Neural cell (in vitro differentiated cells): ENCODE measurements at regions not wholly inside any gene's neighbourhood (a gene's known extent, or its start where the extent isn't known, plus 50 kb on each side); places are given as distances from the start of the nearest gene placed in this dataset.

ENCODE experiments used
- H2AFZ ChIP-seq: fragments of 200-600, 300-800 bp; sonication (generic), shearing (Covaris generic); 2 replicates; pipeline ENCODE4 v1.6.0; 2014; ENCODE audit warnings: low read depth, mild to moderate bottlenecking, antibody characterized with exemption, low read length, moderate library complexity
- H3F3A ChIP-seq: fragments of 200-600 bp; shearing (Covaris generic); 2 replicates; pipeline ENCODE4 v1.6.1; 2016; ENCODE audit warnings: mild to moderate bottlenecking, moderate library complexity, mixed read lengths, antibody characterized with exemption, low read length; ENCODE audit not compliant: insufficient read depth, poor library complexity, severe bottlenecking
- H3K27ac ChIP-seq: fragments of 200-600, 300-800 bp; sonication (generic), shearing (Covaris generic); 2 replicates; pipeline ENCODE4 v1.5.1; 2014; ENCODE audit warnings: mild to moderate bottlenecking, low read length, moderate library complexity
- H3K27me3 ChIP-seq: fragments of 300-800, 200-600 bp; sonication (generic), shearing (Covaris generic); 2 replicates; pipeline ENCODE4 v1.6.0; 2014; ENCODE audit warnings: mild to moderate bottlenecking, low read depth, low read length, moderate library complexity; ENCODE audit not compliant: insufficient read depth
- H3K36me3 ChIP-seq: fragments of 300-800, 200-600 bp; sonication (generic), shearing (Covaris generic); 2 replicates; pipeline ENCODE4 v1.5.1; 2014; ENCODE audit warnings: mild to moderate bottlenecking, antibody characterized with exemption, low read length, moderate library complexity; ENCODE audit not compliant: insufficient read depth
- H3K4me2 ChIP-seq: fragments of 300-800, 200-600 bp; sonication (generic), shearing (Covaris generic); 2 replicates; pipeline ENCODE4 v1.6.0; 2014; ENCODE audit warnings: mild to moderate bottlenecking, low read length
- H3K4me3 ChIP-seq: fragments of 300-800, 200-600 bp; sonication (generic), shearing (Covaris generic); 2 replicates; pipeline ENCODE4 v1.5.1; 2014; ENCODE audit warnings: mild to moderate bottlenecking, low read length, moderate library complexity
- H3K79me2 ChIP-seq: fragments of 200-600 bp; shearing (Covaris generic); replicated peaks from 2 replicates; pipeline ENCODE4 v1.6.0; 2014; ENCODE audit warnings: mild to moderate bottlenecking, low read length, moderate library complexity; ENCODE audit not compliant: insufficient read depth
- H3K9ac ChIP-seq: fragments of 300-800, 200-600 bp; sonication (generic), shearing (Covaris generic); 2 replicates; pipeline ENCODE4 v1.6.1; 2016; ENCODE audit warnings: mild to moderate bottlenecking, low read length, mixed read lengths
- H3K9me2 ChIP-seq: fragments of 200-600 bp; shearing (Covaris generic); 2 replicates; pipeline ENCODE4 v1.6.1; 2016; ENCODE audit warnings: mild to moderate bottlenecking, low read length, mixed read lengths; ENCODE audit not compliant: insufficient read depth
- H3K9me3 ChIP-seq: fragments of 200-600, 300-800 bp; sonication (generic), shearing (Covaris generic); 2 replicates; pipeline ENCODE4 v1.6.1; 2016; ENCODE audit warnings: mild to moderate bottlenecking, mixed run types, low read length, moderate library complexity, mixed read lengths
- H4K20me1 ChIP-seq: fragments of 200-600 bp; shearing (Covaris generic); 2 replicates; pipeline ENCODE4 v1.6.1; 2016; ENCODE audit warnings: mild to moderate bottlenecking, mixed run types; ENCODE audit not compliant: insufficient read depth
- CTCF ChIP-seq: fragments of 450-650 bp; IDR thresholded peaks from 2 replicates; pipeline ENCODE4 v1.5.1; 2014; ENCODE audit warnings: antibody characterized with exemption, mild to moderate bottlenecking, moderate library complexity; ENCODE audit not compliant: poor library complexity, severe bottlenecking
- EP300 ChIP-seq: fragments of 450-650 bp; conservative IDR thresholded peaks from 2 replicates; pipeline ENCODE4 v1.6.1; 2014; ENCODE audit warnings: antibody characterized with exemption, mild to moderate bottlenecking, moderate library complexity; ENCODE audit not compliant: poor library complexity, severe bottlenecking
- EZH2 ChIP-seq: fragments of 200-600, 300-800 bp; shearing (Covaris generic), sonication (generic); IDR thresholded peaks from 2 replicates; pipeline ENCODE4 v1.6.1; 2014; ENCODE audit warnings: antibody characterized with exemption, low read length, borderline replicate concordance, mild to moderate bottlenecking; ENCODE audit not compliant: insufficient read depth, poor library complexity, severe bottlenecking
- MXI1 ChIP-seq: fragments of 450-650 bp; conservative IDR thresholded peaks from 2 replicates; pipeline ENCODE4 v1.6.1; 2014; ENCODE audit warnings: antibody characterized with exemption, mild to moderate bottlenecking; ENCODE audit not compliant: poor library complexity, severe bottlenecking
- POLR2AphosphoS5 ChIP-seq: IDR thresholded peaks from 2 replicates; pipeline ENCODE4 v1.6.1; 2012
- RAD21 ChIP-seq: fragments of 450-650 bp; conservative IDR thresholded peaks from 2 replicates; pipeline ENCODE4 v1.6.1; 2014; ENCODE audit warnings: antibody characterized with exemption, mild to moderate bottlenecking, moderate library complexity
- REST ChIP-seq: IDR thresholded peaks from 2 replicates; pipeline ENCODE4 v1.6.1; 2012; ENCODE audit warnings: borderline replicate concordance
- SMC3 ChIP-seq: fragments of 450-650 bp; conservative IDR thresholded peaks from 2 replicates; pipeline ENCODE4 v1.6.1; 2014; ENCODE audit warnings: antibody characterized with exemption, mild to moderate bottlenecking, moderate library complexity; ENCODE audit not compliant: poor library complexity
- TAF1 ChIP-seq: IDR thresholded peaks from 2 replicates; pipeline ENCODE4 v1.6.1; 2012; ENCODE audit warnings: low read depth

GRCh38 chr14:56023661-56024081 lies 94.5 kb upstream of the PELI2 start:
- Histone ChIP-seq H4K20me1 (no peaks in the 10 kb centered on the region), H3K79me2 (no peaks in the 10 kb centered on the region), H3K4me2 (no peak overlapping the region), H3F3A (no peaks in the 10 kb centered on the region), H3K9ac (no peak overlapping the region), H3K27ac (no peak overlapping the region), H3K27me3 (no peaks in the 10 kb centered on the region), H3K4me3 (no peak overlapping the region), H3K9me3 (no peaks in the 10 kb centered on the region), H3K9me2 (no peaks in the 10 kb centered on the region), H2AFZ (no peak overlapping the region), H3K36me3 (no peaks in the 10 kb centered on the region)
- no peak for TF ChIP-seq SMC3
- no peak for TF ChIP-seq EP300
- TF ChIP-seq EZH2 = no peak
- TF ChIP-seq RAD21 = no peak
- TF ChIP-seq MXI1 = no peak
- no peak for TF ChIP-seq TAF1
- TF ChIP-seq REST = no peak
- no peak for TF ChIP-seq CTCF
- no peak for TF ChIP-seq POLR2AphosphoS5

- H2AFZ ChIP-seq = no peak overlapping the region
- no peak overlapping the region for H3K9ac ChIP-seq
- no peaks in the 10 kb centered on the region for H3K79me2 ChIP-seq
- no peaks in the 10 kb centered on the region for H3K9me2 ChIP-seq
- no peaks in the 10 kb centered on the region for H3K9me3 ChIP-seq
- H3K4me2 ChIP-seq = no peak overlapping the region
- no peaks in the 10 kb centered on the region for H3F3A ChIP-seq
- no peaks in the 10 kb centered on the region for H4K20me1 ChIP-seq
- no peaks in the 10 kb centered on the region for H3K36me3 ChIP-seq
- H3K27me3 ChIP-seq = no peaks in the 10 kb centered on the region
- no peak overlapping the region for H3K4me3 ChIP-seq
- no peak overlapping the region for H3K27ac ChIP-seq
- no peak for TF ChIP-seq MXI1
- no peak for TF ChIP-seq REST
- TF ChIP-seq POLR2AphosphoS5 = no peak
- TF ChIP-seq RAD21 = no peak
- no peak for TF ChIP-seq EZH2
- TF ChIP-seq TAF1 = no peak
- TF ChIP-seq EP300 = no peak
- TF ChIP-seq SMC3 = no peak
- TF ChIP-seq CTCF = no peak
Observed at GRCh38 chr14:56025191-56025590, 93.0 kb upstream of the PELI2 start.
